K562 (cell line): ENCODE measurements at regions not wholly inside any gene's neighbourhood (a gene's known extent, or its start where the extent isn't known, plus 50 kb on each side); places are given as distances from the start of the nearest gene placed in this dataset.

Source experiments
- BCOR ChIP-seq: fragments of 450-650 bp; IDR thresholded peaks from 2 replicates; pipeline ENCODE4 v1.6.1; 2016
- CTCFL ChIP-seq: IDR thresholded peaks from 2 replicates; pipeline ENCODE4 v1.6.1; 2011; ENCODE audit warnings: borderline replicate concordance, low read depth, mild to moderate bottlenecking, moderate library complexity, low read length; ENCODE audit not compliant: insufficient read depth, poor library complexity, severe bottlenecking
- DPF2 ChIP-seq: fragments of 450-650 bp; IDR thresholded peaks from 2 replicates; pipeline ENCODE4 v1.6.1; 2016
- E2F6 ChIP-seq, 2 experiments: IDR thresholded peaks; 2 replicates each; pipeline ENCODE4 v1.6.1; 2011; ENCODE audit warnings: borderline replicate concordance in 1 of 2, control low read depth in 1 of 2, low read depth in 1 of 2, low read length in 1 of 2, mild to moderate bottlenecking in 1 of 2, mixed read lengths in 1 of 2, moderate library complexity in 1 of 2; ENCODE audit not compliant: insufficient read depth in 1 of 2, insufficient read length in 1 of 2, poor library complexity in 1 of 2, severe bottlenecking in 1 of 2; ENCODE audit errors: extremely low read depth in 1 of 2
- FOXJ2 ChIP-seq: fragments of 200-800 bp; sonication (Bioruptor generic); IDR thresholded peaks from 2 replicates; pipeline ENCODE4 v1.6.1; 2016; ENCODE audit warnings: missing genetic modification characterization, missing compliant biosample characterization
- FOXK1 ChIP-seq: sonication (generic); formaldehyde crosslinking; IDR thresholded peaks from 2 replicates; pipeline ENCODE4 v1.8.0; 2022; ENCODE audit warnings: missing genetic modification reagents, mild to moderate bottlenecking, borderline replicate concordance
- HCFC1 ChIP-seq: IDR thresholded peaks from 2 replicates; pipeline ENCODE4 v1.6.1; 2012; ENCODE audit warnings: low read depth, low read length, improper control_type of control experiment
- HMGXB4 ChIP-seq: sonication (generic); formaldehyde crosslinking; IDR thresholded peaks from 2 replicates; pipeline ENCODE4 v1.8.1; 2023; ENCODE audit warnings: mild to moderate bottlenecking, missing genetic modification reagents
- JUNB ChIP-seq: fragments of 450-650 bp; formaldehyde crosslinking; conservative IDR thresholded peaks from 2 replicates; pipeline ENCODE4 v1.4.0; 2020; ENCODE audit warnings: mild to moderate bottlenecking
- MAZ ChIP-seq, 2 experiments: fragments of 450-650 bp in 1 of 2; sonication (generic) in 1 of 2; formaldehyde crosslinking; IDR thresholded peaks in 1 of 2; conservative IDR thresholded peaks in 1 of 2; 2 replicates each; pipeline versions ENCODE4 v1.4.0 to v1.5.0; 2020; ENCODE audit warnings: mild to moderate bottlenecking in 1 of 2, missing genetic modification reagents in 1 of 2
- NR2C2 ChIP-seq, 2 experiments: fragments of 200-800 bp in 1 of 2; sonication (Bioruptor generic) in 1 of 2; sonication (generic) in 1 of 2; formaldehyde crosslinking in 1 of 2; IDR thresholded peaks; 2 replicates each; pipeline versions ENCODE4 v1.6.1 to v1.8.0; 2016 to 2022; ENCODE audit warnings: mild to moderate bottlenecking in 1 of 2, missing compliant biosample characterization in 1 of 2, missing genetic modification characterization in 1 of 2, missing genetic modification reagents in 1 of 2
- TBL1XR1 ChIP-seq, 2 experiments: IDR thresholded peaks; 2 replicates each; pipeline ENCODE4 v1.6.1; 2012; ENCODE audit warnings: improper control_type of control experiment in 2 of 2, low read length in 2 of 2, mild to moderate bottlenecking in 1 of 2
- ZBED1 ChIP-seq: IDR thresholded peaks from 2 replicates; pipeline ENCODE4 v1.6.1; 2014
- ZNF24 ChIP-seq: fragments of 450-650 bp; IDR thresholded peaks from 2 replicates; pipeline ENCODE4 v1.6.1; 2016
- ZNF311 ChIP-seq: fragments of 250-450 bp; sonication (Bioruptor Pico); IDR thresholded peaks from 2 replicates; pipeline ENCODE4 v1.4.0; 2020; ENCODE audit warnings: mild to moderate bottlenecking, moderate library complexity
- ZNF347 ChIP-seq: fragments of 450-650 bp; formaldehyde crosslinking; IDR thresholded peaks from 2 replicates; pipeline ENCODE4 v1.4.0; 2020; ENCODE audit warnings: low read depth, mild to moderate bottlenecking, moderate library complexity
- ZNF584 ChIP-seq: fragments of 200-800 bp; sonication (Bioruptor generic); IDR thresholded peaks from 2 replicates; pipeline ENCODE4 v1.6.1; 2016; ENCODE audit warnings: low read depth, mild to moderate bottlenecking, missing genetic modification characterization, missing compliant biosample characterization
- TF ChIP-seq, protein P1 (sequence below): sonication (generic); formaldehyde crosslinking; IDR thresholded peaks from 2 replicates; pipeline ENCODE4 v1.8.0; 2022; ENCODE audit warnings: mild to moderate bottlenecking, missing genetic modification reagents, borderline replicate concordance

DNA sequence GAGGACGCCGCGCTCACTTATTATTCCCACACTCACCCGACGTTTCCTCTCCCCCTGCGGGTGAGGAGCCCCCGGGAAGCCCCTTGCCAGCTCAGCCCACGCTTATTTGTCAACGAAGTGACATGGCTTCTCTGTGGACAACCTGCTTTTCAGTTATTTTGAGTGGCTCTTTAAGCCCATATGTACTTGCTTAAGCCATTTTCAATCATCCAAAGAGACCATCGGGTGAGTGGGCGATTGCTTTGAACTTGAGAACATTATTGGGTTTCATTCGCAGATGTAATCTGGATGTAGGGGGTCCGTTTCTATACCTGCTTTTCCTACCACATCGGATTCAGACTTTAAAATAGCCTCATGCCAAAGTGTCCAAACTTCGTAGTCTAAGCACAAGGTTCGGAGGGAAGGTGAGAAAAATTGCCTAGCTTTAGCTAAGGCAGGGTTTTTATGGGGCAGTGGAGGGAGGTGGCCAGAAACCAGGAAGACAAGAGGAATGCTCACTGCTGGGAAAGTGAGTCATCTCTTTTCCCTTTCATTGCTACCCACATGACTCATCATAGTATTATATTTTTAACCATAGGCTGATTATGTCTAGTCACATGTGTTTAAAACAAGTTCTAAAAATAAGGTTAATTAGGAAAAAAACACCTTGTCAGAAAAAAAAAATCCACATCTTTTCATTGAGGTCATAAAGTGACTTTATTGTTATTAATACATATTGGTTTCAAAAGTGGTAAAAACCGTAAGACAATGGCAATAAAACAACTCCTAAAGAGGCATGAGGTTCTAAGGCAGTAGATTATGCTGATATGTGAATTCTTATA, 773.1 kb upstream of the NR2F2 start (continued):
- TF ChIP-seq, protein P1, sequence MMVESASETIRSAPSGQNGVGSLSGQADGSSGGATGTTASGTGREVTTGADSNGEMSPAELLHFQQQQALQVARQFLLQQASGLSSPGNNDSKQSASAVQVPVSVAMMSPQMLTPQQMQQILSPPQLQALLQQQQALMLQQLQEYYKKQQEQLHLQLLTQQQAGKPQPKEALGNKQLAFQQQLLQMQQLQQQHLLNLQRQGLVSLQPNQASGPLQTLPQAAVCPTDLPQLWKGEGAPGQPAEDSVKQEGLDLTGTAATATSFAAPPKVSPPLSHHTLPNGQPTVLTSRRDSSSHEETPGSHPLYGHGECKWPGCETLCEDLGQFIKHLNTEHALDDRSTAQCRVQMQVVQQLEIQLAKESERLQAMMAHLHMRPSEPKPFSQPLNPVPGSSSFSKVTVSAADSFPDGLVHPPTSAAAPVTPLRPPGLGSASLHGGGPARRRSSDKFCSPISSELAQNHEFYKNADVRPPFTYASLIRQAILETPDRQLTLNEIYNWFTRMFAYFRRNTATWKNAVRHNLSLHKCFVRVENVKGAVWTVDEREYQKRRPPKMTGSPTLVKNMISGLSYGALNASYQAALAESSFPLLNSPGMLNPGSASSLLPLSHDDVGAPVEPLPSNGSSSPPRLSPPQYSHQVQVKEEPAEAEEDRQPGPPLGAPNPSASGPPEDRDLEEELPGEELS (CRISPR knock-in tag) = no peak
- TF ChIP-seq FOXK1 (CRISPR knock-in tag) (no peak), ZBED1 (no peak), NR2C2 (CRISPR knock-in tag; IDR thresholded peaks at IDR 0.05) (no peak), NR2C2 (tag; IDR thresholded peaks at IDR 0.05) (0 out of 2 replicates have a peak, but pooled peaks have one; percentile 17), MAZ (CRISPR knock-in tag; conservative IDR thresholded peaks at IDR 0.05 in 1 of 2, IDR thresholded peaks at IDR 0.05 in 1 of 2) (peak in 1 of 2 experiments; percentile 61; a peak in 2 of 4 replicates), CTCFL (no peak), BCOR (no peak), ZNF347 (no peak), ZNF311 (peak; percentile 89), JUNB (CRISPR knock-in tag) (peak; percentile 93), DPF2 (peak; percentile 82), ZNF24 (peak; percentile 17; the same call in 1 of the 2 replicates), ZNF584 (CRISPR knock-in tag) (peak; percentile 93), HCFC1 (no peak), HMGXB4 (CRISPR knock-in tag) (no peak), E2F6 (IDR thresholded peaks at IDR 0.05; ENCODE audit: borderline replicate concordance in 1 of 2, extremely low read depth in 1 of 2, insufficient read depth in 1 of 2, insufficient read length in 1 of 2, low read depth in 1 of 2, low read length in 1 of 2, poor library complexity in 1 of 2, severe bottlenecking in 1 of 2) (peak in 1 of 2 experiments; percentile 46), FOXJ2 (tag) (peak; percentile 15; the same call in 1 of the 2 replicates), TBL1XR1 (IDR thresholded peaks at IDR 0.05; ENCODE audit: low read length in 2 of 2) (peak in 1 of 2 experiments; percentile 57; a peak in 1 of 4 replicates)
